LHCN-M2 (cell line): ENCODE measurements at regions not wholly inside any gene's neighbourhood (a gene's known extent, or its start where the extent isn't known, plus 50 kb on each side); places are given as distances from the start of the nearest gene placed in this dataset.
A peak's percentile ranks its signal among the peaks of the same experiment; 100 is the strongest.

Source experiments
- DNase-seq: peaks from one replicate; pipeline ENCODE4 v3.0.0-alpha.2; 2012; ENCODE audit warnings: low read depth

- no peak for DNase-seq
Measured at GRCh38 chr1:56152635-56153034, 426.7 kb downstream of the PLPP3 start.

GRCh38 chr1:56151402-56151801 is 428.0 kb downstream of the PLPP3 start:
- no peak for DNase-seq

GRCh38 chr1:56150441-56151215 is 428.7 kb downstream of the PLPP3 start:
- DNase-seq = no peak

GRCh38 chr1:56149761-56150160 is 429.6 kb downstream of the PLPP3 start:
- DNase-seq = peak; percentile 60

- no peak for DNase-seq
Measured at GRCh38 chr1:56148326-56149193, 430.8 kb downstream of the PLPP3 start.

- DNase-seq = no peak
Measured at GRCh38 chr1:56147459-56147858, 431.9 kb downstream of the PLPP3 start.

- DNase-seq = no peak
Measured at GRCh38 chr1:56147034-56147433, 432.3 kb downstream of the PLPP3 start.

GRCh38 chr1:56146449-56146848 is 432.9 kb downstream of the PLPP3 start:
- DNase-seq = peak; percentile 39

GRCh38 chr1:56145581-56145980 is 433.8 kb downstream of the PLPP3 start:
- DNase-seq = no peak

- no peak for DNase-seq
Measured at GRCh38 chr1:56142301-56142700, 437.1 kb downstream of the PLPP3 start.

- no peak for DNase-seq
Measured at GRCh38 chr1:56139836-56140235, 439.5 kb downstream of the PLPP3 start.

- no peak for DNase-seq
Measured at GRCh38 chr1:56137521-56138505, 441.6 kb downstream of the PLPP3 start.

GRCh38 chr1:56137090-56137489 is 442.3 kb downstream of the PLPP3 start:
- DNase-seq = no peak

- no peak for DNase-seq
Measured at GRCh38 chr1:56135864-56136147, 443.6 kb downstream of the PLPP3 start.

- no peak for DNase-seq
Measured at GRCh38 chr1:56135069-56135863, 444.1 kb downstream of the PLPP3 start.

GRCh38 chr1:56133522-56134472 is 445.6 kb downstream of the PLPP3 start:
- no peak for DNase-seq

GRCh38 chr1:56132520-56132919 is 446.8 kb downstream of the PLPP3 start:
- no peak for DNase-seq

GRCh38 chr1:56129837-56130236 is 449.5 kb downstream of the PLPP3 start:
- DNase-seq = no peak

GRCh38 chr1:56125316-56125715 is 454.0 kb downstream of the PLPP3 start:
- no peak for DNase-seq

- no peak for DNase-seq
Measured at GRCh38 chr1:56123826-56124225, 455.5 kb downstream of the PLPP3 start.
